Tibial artery (tissue), 4 donors: ENCODE measurements at regions not wholly inside any gene's neighbourhood (a gene's known extent, or its start where the extent isn't known, plus 50 kb on each side); places are given as distances from the start of the nearest gene placed in this dataset.

Source experiments
- DNase-seq, 2 donors: peaks; one replicate each; pipeline ENCODE4 v3.0.0-alpha.2; 2019
- H3K27ac ChIP-seq, 2 donors: fragments of 200-600 bp; sonication (generic) in 1 of 2; 1 replicate in 1 of 2; 2 replicates in 1 of 2; pipeline ENCODE4 v1.5.1; 2018 to 2019; ENCODE audit warnings: mild to moderate bottlenecking in 1 of 2
- H3K27me3 ChIP-seq, 2 donors: fragments of 200-600 bp; sonication (generic) in 1 of 2; one replicate each; pipeline versions ENCODE4 v1.5.1 to v1.6.0; 2016 to 2019
- H3K36me3 ChIP-seq, 3 donors: fragments of 200-600 bp; sonication (generic) in 2 of 3; one replicate each; pipeline ENCODE4 v1.5.1; 2016 to 2019; ENCODE audit warnings: mild to moderate bottlenecking in 2 of 3
- H3K4me1 ChIP-seq, 4 donors: fragments of 200-600 bp; sonication (generic) in 2 of 4; 1 replicate in 3 of 4; 2 replicates in 1 of 4; pipeline ENCODE4 v1.5.1; 2016 to 2019
- H3K4me3 ChIP-seq, 2 donors: fragments of 200-600 bp; sonication (generic) in 1 of 2; 1 replicate in 1 of 2; 2 replicates in 1 of 2; pipeline ENCODE4 v1.5.1; 2018 to 2019; ENCODE audit warnings: mild to moderate bottlenecking in 2 of 2
- H3K9me3 ChIP-seq, 3 donors: fragments of 200-600 bp; sonication (generic) in 1 of 3; one replicate each; pipeline ENCODE4 v1.5.1; 2016 to 2019
- CTCF ChIP-seq, 2 experiments: fragments of 200-600 bp in 1 of 2; fragments of 450-650 bp in 1 of 2; IDR thresholded peaks; one replicate each; pipeline ENCODE4 v1.5.1; 2017 to 2019; ENCODE audit warnings: antibody characterized with exemption in 2 of 2, mild to moderate bottlenecking in 1 of 2, moderate library complexity in 1 of 2
- intact Hi-C: fragments of 100-400 bp; cut with DNase I; formaldehyde crosslinking; loops from one replicate; pipeline ENCODE4 v1.15.0; 2023; ENCODE audit warnings: low total_unique reads

- Histone ChIP-seq H3K9me3 (no peaks in the 10 kb centered on the region), H3K27ac (no peak overlapping the region), H3K4me1 (no peaks in the 10 kb centered on the region), H3K36me3 (no peaks in the 10 kb centered on the region), H3K4me3 (no peak overlapping the region), H3K27me3 (no peaks in the 10 kb centered on the region)
- TF ChIP-seq CTCF (IDR thresholded peaks at IDR 0.05), result no peak
- DNase-seq, result no peak
- intact Hi-C loops, result no loop called here
These were observed 295.0 kb upstream of the KCNH8 start for GRCh38 chr3:18853269-18853668.

- Histone ChIP-seq H3K27me3 (no peaks in the 10 kb centered on the region), H3K4me1 (peaks cover 0 to 12% (median 4%) of the 10 kb centered on the region in 4 donors), H3K4me3 (no peak overlapping the region), H3K36me3 (no peaks in the 10 kb centered on the region), H3K9me3 (no peaks in the 10 kb centered on the region), H3K27ac (no peak overlapping the region)
- intact Hi-C loops, result no loop called here
- no peak for DNase-seq
- no peak for TF ChIP-seq CTCF (IDR thresholded peaks at IDR 0.05)
These were observed 300.6 kb upstream of the KCNH8 start for GRCh38 chr3:18847583-18848197.

- TF ChIP-seq CTCF (IDR thresholded peaks at IDR 0.05), result no peak
- intact Hi-C loops, result no loop called here
These were observed 304.3 kb upstream of the KCNH8 start for GRCh38 chr3:18843983-18844382.

GRCh38 chr3:18843188-18843587 lies 305.1 kb upstream of the KCNH8 start:
- Histone ChIP-seq H3K4me1 (peaks cover 0 to 31% (median 13%) of the 10 kb centered on the region in 4 donors), H3K36me3 (no peaks in the 10 kb centered on the region), H3K27ac (no peak overlapping the region), H3K9me3 (no peaks in the 10 kb centered on the region), H3K4me3 (no peak overlapping the region), H3K27me3 (no peaks in the 10 kb centered on the region)
- no peak for TF ChIP-seq CTCF (IDR thresholded peaks at IDR 0.05)
- DNase-seq, result no peak
- intact Hi-C loops, result no loop called here

More at GRCh38 chr3:18843983-18844382, 304.3 kb upstream of the KCNH8 start:
- H3K36me3 ChIP-seq, result no peaks in the 10 kb centered on the region
- H3K4me3 ChIP-seq, result no peak overlapping the region
- no peak for DNase-seq
- no peaks in the 10 kb centered on the region for H3K9me3 ChIP-seq
- no peaks in the 10 kb centered on the region for H3K27me3 ChIP-seq
- peaks cover 0 to 31% (median 13%) of the 10 kb centered on the region in 4 donors for H3K4me1 ChIP-seq
- H3K27ac ChIP-seq, result no peak overlapping the region

- Histone ChIP-seq H3K4me3 (no peak overlapping the region), H3K4me1 (peaks cover 0 to 31% (median 13%) of the 10 kb centered on the region in 4 donors), H3K27me3 (no peaks in the 10 kb centered on the region), H3K9me3 (no peaks in the 10 kb centered on the region), H3K36me3 (no peaks in the 10 kb centered on the region), H3K27ac (no peak overlapping the region)
- TF ChIP-seq CTCF (IDR thresholded peaks at IDR 0.05), result no peak
- no peak for DNase-seq
- intact Hi-C loops, result no loop called here
These were observed 306.6 kb upstream of the KCNH8 start for GRCh38 chr3:18841422-18842343.
